Tibial artery (tissue), 4 donors: ENCODE measurements at regions not wholly inside any gene's neighbourhood (a gene's known extent, or its start where the extent isn't known, plus 50 kb on each side); places are given as distances from the start of the nearest gene placed in this dataset.

Source experiments
- DNase-seq, 2 donors: peaks; one replicate each; pipeline ENCODE4 v3.0.0-alpha.2; 2019
- H3K27ac ChIP-seq, 2 donors: fragments of 200-600 bp; sonication (generic) in 1 of 2; 1 replicate in 1 of 2; 2 replicates in 1 of 2; pipeline ENCODE4 v1.5.1; 2018 to 2019; ENCODE audit warnings: mild to moderate bottlenecking in 1 of 2
- H3K27me3 ChIP-seq, 2 donors: fragments of 200-600 bp; sonication (generic) in 1 of 2; one replicate each; pipeline versions ENCODE4 v1.5.1 to v1.6.0; 2016 to 2019
- H3K36me3 ChIP-seq, 3 donors: fragments of 200-600 bp; sonication (generic) in 2 of 3; one replicate each; pipeline ENCODE4 v1.5.1; 2016 to 2019; ENCODE audit warnings: mild to moderate bottlenecking in 2 of 3
- H3K4me1 ChIP-seq, 4 donors: fragments of 200-600 bp; sonication (generic) in 2 of 4; 1 replicate in 3 of 4; 2 replicates in 1 of 4; pipeline ENCODE4 v1.5.1; 2016 to 2019
- H3K4me3 ChIP-seq, 2 donors: fragments of 200-600 bp; sonication (generic) in 1 of 2; 1 replicate in 1 of 2; 2 replicates in 1 of 2; pipeline ENCODE4 v1.5.1; 2018 to 2019; ENCODE audit warnings: mild to moderate bottlenecking in 2 of 2
- H3K9me3 ChIP-seq, 3 donors: fragments of 200-600 bp; sonication (generic) in 1 of 3; one replicate each; pipeline ENCODE4 v1.5.1; 2016 to 2019
- intact Hi-C: fragments of 100-400 bp; cut with DNase I; formaldehyde crosslinking; loops from one replicate; pipeline ENCODE4 v1.15.0; 2023; ENCODE audit warnings: low total_unique reads
- TF ChIP-seq, protein P1 (sequence below), 2 experiments: fragments of 200-600 bp in 1 of 2; fragments of 450-650 bp in 1 of 2; IDR thresholded peaks; one replicate each; pipeline ENCODE4 v1.5.1; 2017 to 2019; ENCODE audit warnings: antibody characterized with exemption in 2 of 2, mild to moderate bottlenecking in 1 of 2, moderate library complexity in 1 of 2

DNA sequence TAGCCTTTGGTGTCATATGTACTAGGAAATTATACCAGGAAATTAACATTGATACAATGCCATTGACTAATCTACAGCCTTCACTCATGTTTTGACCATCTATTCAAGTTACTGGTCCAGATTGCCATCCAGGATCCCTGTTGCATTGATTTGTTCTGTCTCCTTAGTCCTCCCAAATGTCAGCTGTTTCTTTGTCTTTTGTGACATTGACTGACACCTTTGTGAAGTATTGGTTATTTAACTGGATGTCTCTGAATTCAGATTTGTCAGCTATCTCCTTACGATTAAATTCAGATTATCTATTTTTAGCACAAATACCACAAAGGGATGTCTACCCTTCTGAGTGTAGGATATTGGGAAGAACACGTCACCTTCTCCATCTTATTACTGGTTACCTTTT is 73.7 kb upstream of the CTNND2 start:
- no peaks in the 10 kb centered on the region for H3K27me3 ChIP-seq
- DNase-seq, result no peak
- no peak overlapping the region for H3K4me3 ChIP-seq
- H3K27ac ChIP-seq, result no peak overlapping the region
- no peaks in the 10 kb centered on the region for H3K9me3 ChIP-seq
- TF ChIP-seq, protein P1, sequence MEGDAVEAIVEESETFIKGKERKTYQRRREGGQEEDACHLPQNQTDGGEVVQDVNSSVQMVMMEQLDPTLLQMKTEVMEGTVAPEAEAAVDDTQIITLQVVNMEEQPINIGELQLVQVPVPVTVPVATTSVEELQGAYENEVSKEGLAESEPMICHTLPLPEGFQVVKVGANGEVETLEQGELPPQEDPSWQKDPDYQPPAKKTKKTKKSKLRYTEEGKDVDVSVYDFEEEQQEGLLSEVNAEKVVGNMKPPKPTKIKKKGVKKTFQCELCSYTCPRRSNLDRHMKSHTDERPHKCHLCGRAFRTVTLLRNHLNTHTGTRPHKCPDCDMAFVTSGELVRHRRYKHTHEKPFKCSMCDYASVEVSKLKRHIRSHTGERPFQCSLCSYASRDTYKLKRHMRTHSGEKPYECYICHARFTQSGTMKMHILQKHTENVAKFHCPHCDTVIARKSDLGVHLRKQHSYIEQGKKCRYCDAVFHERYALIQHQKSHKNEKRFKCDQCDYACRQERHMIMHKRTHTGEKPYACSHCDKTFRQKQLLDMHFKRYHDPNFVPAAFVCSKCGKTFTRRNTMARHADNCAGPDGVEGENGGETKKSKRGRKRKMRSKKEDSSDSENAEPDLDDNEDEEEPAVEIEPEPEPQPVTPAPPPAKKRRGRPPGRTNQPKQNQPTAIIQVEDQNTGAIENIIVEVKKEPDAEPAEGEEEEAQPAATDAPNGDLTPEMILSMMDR (IDR thresholded peaks at IDR 0.05), result no peak
- no peaks in the 10 kb centered on the region for H3K36me3 ChIP-seq
- no peaks in the 10 kb centered on the region for H3K4me1 ChIP-seq
- intact Hi-C loops, result no loop called here

DNA sequence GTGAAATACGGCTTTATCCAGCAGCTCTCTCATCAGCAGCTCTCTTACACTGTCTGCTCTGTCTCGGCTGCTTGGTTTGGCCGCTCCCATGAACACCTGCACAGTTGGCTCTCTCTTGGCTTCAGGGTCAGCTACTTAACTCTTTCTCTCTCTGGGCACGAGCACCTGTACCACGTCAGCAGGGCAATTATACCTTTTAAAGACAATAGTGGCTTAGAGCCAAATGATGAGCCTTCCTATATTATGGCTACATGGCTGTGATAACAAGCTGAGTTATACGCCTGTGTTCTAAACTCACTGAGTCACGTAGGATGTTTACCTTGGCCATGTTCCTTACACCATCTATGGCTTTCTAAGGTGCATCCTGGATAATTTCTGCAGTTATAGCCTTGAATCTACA is 69.2 kb upstream of the CTNND2 start:
- H3K4me3 ChIP-seq, result no peak overlapping the region
- H3K9me3 ChIP-seq, result no peaks in the 10 kb centered on the region
- H3K36me3 ChIP-seq, result no peaks in the 10 kb centered on the region
- TF ChIP-seq, protein P1 (IDR thresholded peaks at IDR 0.05), result no peak
- no peaks in the 10 kb centered on the region for H3K27me3 ChIP-seq
- intact Hi-C loops, result no loop called here
- no peak overlapping the region for H3K27ac ChIP-seq
- no peak for DNase-seq
- H3K4me1 ChIP-seq, result no peaks in the 10 kb centered on the region

- TF ChIP-seq, protein P1 (IDR thresholded peaks at IDR 0.05), result no peak
- intact Hi-C loops, result no loop called here
- H3K27me3 ChIP-seq, result no peaks in the 10 kb centered on the region
- H3K36me3 ChIP-seq, result no peaks in the 10 kb centered on the region
- H3K9me3 ChIP-seq, result no peaks in the 10 kb centered on the region
- no peaks in the 10 kb centered on the region for H3K4me1 ChIP-seq
- DNase-seq, result no peak
- H3K4me3 ChIP-seq, result no peak overlapping the region
- H3K27ac ChIP-seq, result no peak overlapping the region
Observed at GRCh38 chr5:11963227-11963626, 59.0 kb upstream of the CTNND2 start.

DNA sequence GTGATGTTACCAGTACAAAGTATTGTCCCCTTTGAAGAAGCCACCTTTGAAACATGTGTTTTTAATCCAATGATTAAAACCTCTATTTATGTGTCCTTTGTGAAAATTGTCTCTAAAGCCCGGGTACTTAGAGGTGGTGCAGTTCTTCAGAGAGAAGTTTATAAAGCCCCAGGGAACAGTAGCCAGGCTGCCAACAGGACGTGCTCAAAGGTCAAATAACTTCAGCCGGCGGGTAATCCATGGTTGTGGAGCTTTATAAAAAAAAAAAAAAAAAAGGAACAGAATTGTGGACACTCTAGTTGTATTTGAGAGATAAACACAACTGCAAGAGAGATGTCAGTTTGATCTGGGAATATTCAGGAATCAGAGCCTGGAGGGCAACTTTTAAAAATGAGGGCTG is 57.9 kb upstream of the CTNND2 start:
- H3K36me3 ChIP-seq, result no peaks in the 10 kb centered on the region
- no peaks in the 10 kb centered on the region for H3K4me1 ChIP-seq
- intact Hi-C loops, result no loop called here
- H3K9me3 ChIP-seq, result no peaks in the 10 kb centered on the region
- no peak for DNase-seq
- TF ChIP-seq, protein P1 (IDR thresholded peaks at IDR 0.05), result no peak
- H3K27me3 ChIP-seq, result no peaks in the 10 kb centered on the region
- H3K4me3 ChIP-seq, result no peak overlapping the region
- H3K27ac ChIP-seq, result no peak overlapping the region

DNA sequence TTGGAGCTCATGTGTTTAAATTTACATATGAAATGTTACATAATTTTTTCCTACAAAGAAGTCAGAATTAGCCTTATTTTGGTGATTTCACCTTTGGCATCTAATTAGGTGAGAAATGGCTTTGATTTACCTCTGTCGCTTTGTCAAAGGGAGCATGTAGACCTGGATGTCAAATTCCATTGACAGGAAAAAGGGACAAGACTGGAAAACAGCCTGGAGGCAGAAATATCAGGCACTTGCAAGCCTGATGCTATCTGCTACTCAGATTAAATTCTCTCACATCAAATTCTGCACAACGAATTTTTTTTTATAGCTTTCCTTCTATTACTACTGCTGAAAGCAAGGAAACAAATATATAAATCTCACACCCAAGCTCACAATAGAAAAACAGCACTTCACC is 54.1 kb upstream of the CTNND2 start:
- intact Hi-C loops, result no loop called here
- no peaks in the 10 kb centered on the region for H3K27me3 ChIP-seq
- TF ChIP-seq, protein P1 (IDR thresholded peaks at IDR 0.05), result no peak

DNA sequence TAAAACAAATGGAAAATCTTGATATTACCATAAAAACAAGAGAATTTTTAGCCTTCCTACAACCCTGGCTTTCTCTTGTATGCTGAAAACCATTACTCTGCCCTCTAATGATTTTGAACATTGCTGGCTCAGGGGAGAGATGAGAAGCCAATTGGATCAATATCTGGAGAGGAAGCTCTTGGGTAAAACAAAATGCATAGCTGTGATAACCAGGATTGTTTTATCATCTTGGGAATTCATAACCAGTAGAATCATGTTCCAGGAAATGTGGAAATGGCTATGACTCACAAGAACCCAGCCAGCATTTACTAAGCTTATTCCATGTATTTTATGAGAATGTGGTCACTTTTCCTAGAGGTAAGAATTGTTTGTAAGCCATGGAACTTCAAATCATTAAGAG is 51.1 kb upstream of the CTNND2 start:
- Histone ChIP-seq H3K9me3 (no peaks in the 10 kb centered on the region), H3K27me3 (no peaks in the 10 kb centered on the region), H3K4me3 (no peak overlapping the region), H3K27ac (no peak overlapping the region), H3K4me1 (no peaks in the 10 kb centered on the region), H3K36me3 (no peaks in the 10 kb centered on the region)
- intact Hi-C loops, result no loop called here
- TF ChIP-seq, protein P1 (IDR thresholded peaks at IDR 0.05), result no peak
- no peak for DNase-seq

More for the DNA sequence above, 54.1 kb upstream of the CTNND2 start:
- no peaks in the 10 kb centered on the region for H3K36me3 ChIP-seq
- no peak overlapping the region for H3K4me3 ChIP-seq
- H3K27ac ChIP-seq, result no peak overlapping the region
- DNase-seq, result no peak
- H3K4me1 ChIP-seq, result no peaks in the 10 kb centered on the region
- no peaks in the 10 kb centered on the region for H3K9me3 ChIP-seq
